ENCODE measurements at regions not wholly inside any gene's neighbourhood (a gene's known extent, or its start where the extent isn't known, plus 50 kb on each side); places are given as distances from the start of the nearest gene placed in this dataset.

GRCh38 chr3:1832395-1832794 is 266.3 kb upstream of the CNTN4 start:
- no peak for DNase-seq

DNA sequence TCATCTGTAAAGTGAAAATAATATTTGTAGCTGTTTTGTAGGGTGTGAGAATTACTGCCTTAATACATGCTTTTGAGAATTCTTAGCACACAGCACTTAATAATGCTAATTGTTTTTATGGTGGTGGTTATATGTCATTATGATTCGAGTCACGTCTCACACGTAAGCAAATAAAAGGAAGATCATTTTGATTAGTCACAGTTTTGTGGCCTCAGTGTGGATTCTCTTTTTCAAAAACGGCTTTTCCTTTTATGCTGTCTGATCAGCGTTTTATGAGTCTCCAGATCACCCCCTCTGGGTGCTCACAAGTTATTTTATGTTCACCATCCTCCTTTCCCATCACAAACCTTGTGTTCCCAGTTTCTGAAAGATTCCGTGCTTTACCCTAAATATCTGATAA is 255.6 kb upstream of the CNTN4 start:
- no peak for DNase-seq

DNA sequence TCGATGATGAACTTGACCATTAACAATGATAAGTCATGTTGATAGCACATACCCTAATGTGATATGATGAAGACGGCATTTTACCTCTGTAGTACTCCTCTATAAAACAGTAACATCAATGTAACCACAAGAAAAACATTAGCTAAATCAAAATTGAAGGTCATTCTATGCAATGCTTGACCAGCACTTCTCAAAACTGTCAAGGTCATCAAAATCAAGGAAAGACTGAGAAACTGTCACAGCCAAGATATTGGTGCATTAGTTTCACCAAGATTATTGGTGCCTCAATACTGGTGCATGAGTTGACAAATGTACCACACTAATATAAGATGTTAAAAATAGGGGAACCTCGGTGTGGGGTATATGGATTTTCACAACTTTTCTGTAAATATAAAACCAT is 251.1 kb upstream of the CNTN4 start:
- no peak for DNase-seq

- DNase-seq, result no peak
Observed at GRCh38 chr3:1848935-1849334, 249.7 kb upstream of the CNTN4 start.

DNA sequence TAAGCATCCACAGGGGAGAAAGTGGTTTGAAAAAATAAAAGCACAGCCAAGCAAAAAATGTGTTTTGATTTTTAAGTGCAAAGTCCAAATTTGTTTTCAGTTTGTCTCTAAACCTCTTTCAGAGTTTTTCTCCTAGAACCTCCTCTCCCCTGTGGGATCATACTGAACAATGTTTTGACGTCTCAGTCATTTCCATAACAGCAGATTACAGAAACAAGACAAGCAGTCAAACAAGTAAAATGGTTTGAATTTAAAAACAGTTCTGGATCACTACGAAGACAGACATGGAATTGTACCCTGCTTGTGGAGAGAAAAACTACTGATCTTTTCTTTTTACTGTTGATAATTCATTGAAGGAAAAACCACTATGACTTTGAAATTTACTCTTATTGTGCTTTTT is 245.7 kb upstream of the CNTN4 start:
- DNase-seq, result no peak

DNA sequence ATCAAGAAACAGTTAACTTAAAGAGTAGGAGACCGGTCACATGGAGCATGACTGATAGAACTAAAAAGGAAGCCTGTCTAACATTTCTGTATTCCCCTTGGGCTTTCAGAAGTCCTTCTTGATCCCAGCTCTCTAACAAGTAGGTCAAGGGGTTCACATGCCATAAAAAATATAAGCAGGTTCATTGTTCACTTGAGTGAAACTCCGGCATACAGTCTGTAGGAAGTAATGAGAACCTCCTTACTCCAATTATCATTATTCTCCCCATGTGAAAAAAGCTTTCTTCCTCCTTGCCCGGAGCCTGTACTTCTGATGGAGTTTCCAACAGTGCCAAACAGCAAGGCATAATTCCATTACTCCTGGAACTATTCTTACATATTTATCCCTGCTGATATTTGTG is 242.8 kb upstream of the CNTN4 start:
- DNase-seq, result no peak

GRCh38 chr3:1870738-1871137 is 227.9 kb upstream of the CNTN4 start:
- no peak for DNase-seq

DNA sequence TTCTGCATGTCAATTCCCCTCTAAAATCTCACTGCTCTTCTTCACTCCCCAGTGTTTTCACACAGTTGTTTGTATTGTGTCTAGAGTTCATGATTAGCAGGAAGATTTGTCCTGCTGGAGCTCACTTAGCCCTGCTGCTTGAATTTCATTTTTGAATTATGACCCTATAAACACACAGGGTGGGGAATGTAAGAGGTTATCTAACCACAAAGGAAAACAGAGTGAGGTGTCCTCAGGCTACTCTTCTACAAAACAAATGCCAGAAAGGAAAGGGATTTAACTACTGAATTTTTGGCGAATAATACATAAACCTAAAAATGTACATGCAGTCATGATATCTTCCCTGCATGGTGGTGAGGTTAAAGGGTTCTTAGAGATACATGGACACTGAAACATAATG is 215.1 kb upstream of the CNTN4 start:
- DNase-seq, result no peak

- DNase-seq, result no peak
Observed at GRCh38 chr3:1892459-1892858, 206.2 kb upstream of the CNTN4 start.

- DNase-seq, result no peak
Observed at GRCh38 chr3:1902416-1902815, 196.2 kb upstream of the CNTN4 start.

DNA sequence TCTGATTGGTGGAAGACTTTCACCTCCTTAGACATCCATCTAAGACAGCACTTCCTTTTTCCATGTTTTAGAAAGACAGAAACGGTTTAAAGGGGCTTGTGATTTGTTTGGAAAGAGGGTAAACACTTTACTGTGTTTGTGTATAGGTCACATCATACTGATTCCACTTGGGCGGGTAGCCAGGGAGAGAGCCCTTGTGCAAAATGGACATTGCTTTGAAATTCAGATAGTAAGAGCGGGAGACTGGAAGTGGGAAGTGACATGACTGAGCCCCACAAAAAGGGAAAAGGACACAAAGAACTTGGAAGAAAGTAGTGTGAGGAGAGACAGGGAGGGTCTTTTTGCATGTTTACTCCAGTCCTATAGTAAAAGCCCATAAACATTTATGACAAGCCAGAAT is 195.6 kb upstream of the CNTN4 start:
- DNase-seq, result no peak

DNA sequence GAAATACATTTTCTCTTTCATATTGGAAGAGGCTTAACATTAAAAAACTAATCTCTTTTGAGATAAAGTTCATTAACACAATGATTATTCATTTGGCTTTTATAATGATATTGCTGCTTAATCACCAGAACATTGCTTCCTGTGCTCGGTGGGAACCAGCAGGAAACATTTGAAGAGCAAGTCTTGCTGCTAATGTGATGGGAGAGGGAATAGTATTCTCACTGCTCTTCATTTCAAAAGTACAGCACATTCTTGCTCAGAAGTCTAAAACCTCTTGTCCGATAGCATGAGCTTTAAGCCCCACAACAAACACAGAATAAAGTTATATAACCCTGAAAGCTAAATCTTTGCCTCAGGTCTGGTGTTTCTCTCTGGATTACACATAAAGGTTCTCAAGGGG is 190.8 kb upstream of the CNTN4 start:
- no peak for DNase-seq

DNA sequence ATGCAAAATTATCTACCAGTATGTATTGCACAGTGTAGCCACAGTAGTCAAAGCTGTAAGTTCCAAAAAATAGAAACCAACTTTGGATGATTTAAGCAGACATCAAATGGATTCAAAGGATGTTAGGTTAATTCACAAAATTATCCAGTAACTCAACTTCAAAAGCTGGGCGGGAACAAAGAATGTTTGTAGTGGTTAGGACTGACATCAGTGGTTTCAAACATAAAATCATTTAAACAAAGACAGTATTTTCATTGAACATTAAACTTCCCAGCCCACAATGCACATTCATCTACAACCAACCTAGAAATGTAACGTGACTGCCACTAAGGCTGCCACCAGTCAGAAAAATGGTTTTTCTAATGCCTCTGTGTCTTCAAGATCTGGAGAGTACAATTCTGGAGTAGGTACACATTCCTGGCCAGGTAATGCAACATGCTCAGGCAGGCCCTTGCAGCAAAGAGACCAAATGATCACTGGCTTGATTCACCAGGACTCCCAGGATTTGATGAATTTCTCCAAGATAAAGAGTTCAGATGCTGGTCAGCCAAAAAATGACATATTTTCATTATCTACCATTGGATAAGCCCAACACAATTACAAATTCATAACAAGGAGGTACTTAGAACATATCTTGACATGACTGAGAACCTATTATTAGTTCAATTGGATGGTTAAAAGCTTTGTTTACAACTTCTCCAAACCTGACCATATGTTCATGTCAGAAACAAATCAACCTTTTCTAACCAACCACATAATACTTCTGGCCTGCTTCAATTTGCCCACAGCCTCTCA is 189.8 kb upstream of the CNTN4 start:
- no peak for DNase-seq

- DNase-seq, result no peak
Observed at GRCh38 chr3:1910322-1910721, 188.3 kb upstream of the CNTN4 start.

GRCh38 chr3:1929788-1930414 is 168.8 kb upstream of the CNTN4 start:
- DNase-seq, result no peak

GRCh38 chr3:1938975-1939374 is 159.7 kb upstream of the CNTN4 start:
- no peak for DNase-seq

GRCh38 chr3:1942781-1943180 is 155.9 kb upstream of the CNTN4 start:
- no peak for DNase-seq

DNA sequence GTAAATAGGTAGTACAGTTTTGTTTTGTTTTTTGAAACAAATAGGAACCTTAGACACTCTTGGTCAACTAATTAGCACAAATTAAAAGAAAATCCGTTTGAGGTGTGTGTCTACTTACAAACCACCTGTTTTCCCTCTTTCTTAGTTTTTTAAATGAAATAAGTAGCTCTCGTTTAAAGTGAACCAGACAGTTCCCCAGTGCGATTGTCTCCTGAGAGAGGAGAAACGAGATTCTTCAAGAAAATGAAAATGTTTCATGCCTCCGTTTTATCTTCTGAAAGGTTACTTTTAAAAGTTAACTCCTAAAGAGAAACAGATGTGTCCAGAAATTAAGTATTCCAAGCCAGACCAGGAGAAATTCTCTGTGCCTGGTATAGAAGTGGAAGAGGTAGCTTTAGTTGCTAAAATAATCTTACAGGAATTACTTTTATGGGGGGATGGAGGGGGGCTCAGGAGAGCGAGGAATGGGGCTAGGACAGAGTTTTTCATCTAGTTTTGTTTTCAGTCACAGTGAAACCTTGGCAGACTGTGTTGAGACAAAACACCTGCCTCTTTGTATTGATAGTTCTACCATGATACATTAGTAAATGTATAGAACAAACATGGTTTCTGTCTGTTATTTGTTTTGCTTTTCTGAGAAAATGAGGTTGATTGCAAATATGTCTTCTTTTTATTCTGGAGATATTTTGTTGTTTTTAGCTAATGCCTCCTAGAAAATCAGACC is 155.1 kb upstream of the CNTN4 start:
- no peak for DNase-seq

DNA sequence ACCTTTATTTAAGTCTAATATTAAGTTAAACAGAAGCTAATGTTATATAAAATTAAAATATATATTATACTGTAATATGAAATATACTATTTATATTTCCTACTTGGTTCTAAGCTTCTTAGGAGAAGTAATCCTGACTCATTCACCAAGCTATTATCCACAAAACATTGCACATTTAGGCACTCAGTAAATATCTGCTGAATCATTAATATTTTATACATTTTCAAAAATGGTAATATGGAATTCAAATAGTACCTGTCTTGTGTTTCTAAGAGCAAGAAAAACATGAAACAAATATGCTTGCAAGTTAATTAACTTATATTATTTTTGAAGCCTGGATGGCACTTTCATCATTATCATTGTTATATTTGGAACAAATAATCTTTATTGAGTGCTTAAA is 153.0 kb upstream of the CNTN4 start:
- DNase-seq, result no peak

DNA sequence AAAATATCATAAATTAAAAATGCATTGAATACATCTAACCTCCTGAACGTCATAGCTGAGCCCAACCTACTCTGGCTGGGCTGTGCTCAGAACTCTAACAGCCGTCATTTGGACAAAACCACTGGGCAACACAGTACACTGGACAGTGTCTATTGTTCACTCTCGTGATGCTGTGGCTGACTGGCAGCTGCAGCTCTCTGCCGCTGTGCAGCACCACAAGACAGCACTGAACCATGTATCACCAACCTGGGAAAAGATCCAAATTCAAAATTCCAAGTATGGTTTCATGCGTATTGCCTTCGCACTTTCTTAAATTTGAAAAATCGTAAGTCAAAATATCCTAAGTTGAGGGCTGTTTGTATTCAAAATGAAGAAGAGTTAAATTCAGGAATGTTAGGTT is 145.1 kb upstream of the CNTN4 start:
- no peak for DNase-seq

DNA sequence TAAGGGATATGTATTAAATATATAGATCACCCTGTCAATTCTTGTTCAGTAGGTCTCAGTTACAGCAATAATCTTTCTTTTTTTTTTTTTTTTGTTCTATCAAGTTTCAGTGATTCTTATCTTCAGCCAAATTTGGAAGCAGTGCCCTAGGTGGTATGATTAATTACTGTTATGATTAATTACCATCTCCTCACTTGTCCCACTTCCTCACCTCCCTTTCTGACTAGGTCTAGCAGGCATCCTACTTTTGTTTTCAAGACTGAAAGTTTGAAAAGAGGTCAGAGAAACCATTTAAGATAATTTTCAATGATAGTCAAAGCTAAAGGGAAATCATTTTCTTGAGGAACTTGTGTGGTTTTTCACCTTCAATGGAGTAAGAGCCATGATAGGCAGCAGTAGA is 144.0 kb upstream of the CNTN4 start:
- DNase-seq, result no peak

DNA sequence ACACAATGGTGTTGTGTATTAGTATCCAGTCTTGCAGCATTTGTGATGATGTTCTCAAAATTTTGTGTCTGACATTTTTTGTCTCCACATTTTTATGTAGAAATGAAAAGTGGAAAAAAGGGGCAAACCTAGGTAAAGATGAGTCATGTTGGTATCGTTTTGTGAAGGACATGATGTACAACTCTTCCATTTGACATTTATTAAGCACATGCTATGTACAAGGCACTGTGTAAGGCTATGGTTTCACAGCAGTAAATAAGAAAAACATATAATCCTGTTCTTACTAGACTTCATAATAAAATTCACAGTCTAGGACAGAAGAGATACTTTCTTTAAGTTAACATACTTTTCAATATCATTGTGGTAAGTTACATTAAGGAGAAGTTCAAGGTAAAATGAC is 143.5 kb upstream of the CNTN4 start:
- DNase-seq, result no peak

DNA sequence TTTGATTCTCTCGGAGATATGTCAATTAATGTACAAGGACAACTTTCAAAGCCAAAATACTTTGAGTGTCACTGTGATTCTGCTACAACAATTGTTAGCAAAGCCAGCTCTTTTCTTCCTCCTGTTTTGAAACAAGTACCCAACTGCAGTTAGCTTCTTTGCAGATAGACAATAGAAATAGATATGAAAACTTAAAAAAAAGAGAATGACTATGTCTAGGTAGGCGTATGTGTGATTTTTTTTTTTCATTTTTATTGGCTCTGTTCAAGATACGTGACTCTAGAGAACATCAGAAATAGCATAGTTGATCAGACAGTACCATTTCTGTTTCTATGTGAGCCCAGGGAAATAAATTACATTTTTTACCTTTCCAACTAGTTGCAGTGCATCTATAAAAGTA is 142.9 kb upstream of the CNTN4 start:
- DNase-seq, result no peak

GRCh38 chr3:1960506-1960905 is 138.2 kb upstream of the CNTN4 start:
- DNase-seq, result no peak
